GM06990 (cell line): ENCODE measurements at regions not wholly inside any gene's neighbourhood (a gene's known extent, or its start where the extent isn't known, plus 50 kb on each side); places are given as distances from the start of the nearest gene placed in this dataset.

ENCODE experiments used
- DNase-seq: peaks from one replicate; pipeline ENCODE4 v3.0.0-alpha.2; 2011; ENCODE audit not compliant: insufficient read length; ENCODE audit errors: extremely low read depth
- H3K27me3 ChIP-seq: replicated peaks from 2 replicates; pipeline ENCODE4 v1.6.0; 2011; ENCODE audit warnings: low read length; ENCODE audit not compliant: control insufficient read depth, insufficient read depth
- H3K36me3 ChIP-seq: 2 replicates; pipeline ENCODE4 v1.5.1; 2011; ENCODE audit warnings: low read length; ENCODE audit not compliant: control insufficient read depth, insufficient read depth
- H3K4me3 ChIP-seq: replicated peaks from 2 replicates; pipeline ENCODE4 v1.5.1; 2011; ENCODE audit warnings: low read depth, mild to moderate bottlenecking, control low read depth, low read length
- TF ChIP-seq, protein P1 (sequence below): IDR thresholded peaks from 2 replicates; pipeline ENCODE4 v1.5.1; 2011; ENCODE audit warnings: low read length, control low read depth, mild to moderate bottlenecking, inconsistent platforms; ENCODE audit not compliant: insufficient read depth, poor library complexity, severe bottlenecking

DNA sequence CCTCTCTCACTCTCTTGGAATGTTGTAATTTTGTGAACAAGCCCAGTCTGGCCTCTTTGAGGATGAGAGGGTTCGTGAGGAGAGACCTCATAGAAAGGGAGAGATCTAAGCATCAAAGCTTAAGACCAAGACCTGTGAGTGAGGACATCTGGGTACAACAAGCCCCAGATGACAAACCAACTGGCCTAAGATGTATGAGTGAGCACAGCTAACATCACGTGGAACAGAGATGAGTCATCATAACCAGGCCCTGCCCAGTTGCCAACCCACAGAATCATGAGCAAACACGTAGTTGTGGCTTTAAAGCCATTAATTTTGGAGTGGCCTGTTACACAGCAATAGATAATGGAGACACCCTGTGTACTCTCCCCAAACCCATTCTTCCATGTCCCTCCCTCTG lies 439.1 kb upstream of the KIF2A start:
- TF ChIP-seq, protein P1, sequence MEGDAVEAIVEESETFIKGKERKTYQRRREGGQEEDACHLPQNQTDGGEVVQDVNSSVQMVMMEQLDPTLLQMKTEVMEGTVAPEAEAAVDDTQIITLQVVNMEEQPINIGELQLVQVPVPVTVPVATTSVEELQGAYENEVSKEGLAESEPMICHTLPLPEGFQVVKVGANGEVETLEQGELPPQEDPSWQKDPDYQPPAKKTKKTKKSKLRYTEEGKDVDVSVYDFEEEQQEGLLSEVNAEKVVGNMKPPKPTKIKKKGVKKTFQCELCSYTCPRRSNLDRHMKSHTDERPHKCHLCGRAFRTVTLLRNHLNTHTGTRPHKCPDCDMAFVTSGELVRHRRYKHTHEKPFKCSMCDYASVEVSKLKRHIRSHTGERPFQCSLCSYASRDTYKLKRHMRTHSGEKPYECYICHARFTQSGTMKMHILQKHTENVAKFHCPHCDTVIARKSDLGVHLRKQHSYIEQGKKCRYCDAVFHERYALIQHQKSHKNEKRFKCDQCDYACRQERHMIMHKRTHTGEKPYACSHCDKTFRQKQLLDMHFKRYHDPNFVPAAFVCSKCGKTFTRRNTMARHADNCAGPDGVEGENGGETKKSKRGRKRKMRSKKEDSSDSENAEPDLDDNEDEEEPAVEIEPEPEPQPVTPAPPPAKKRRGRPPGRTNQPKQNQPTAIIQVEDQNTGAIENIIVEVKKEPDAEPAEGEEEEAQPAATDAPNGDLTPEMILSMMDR: no peak
- DNase-seq: peak; percentile 15
- Histone ChIP-seq H3K4me3 (no peak overlapping the region), H3K36me3 (no peaks in the 10 kb centered on the region), H3K27me3 (no peaks in the 10 kb centered on the region)

DNA sequence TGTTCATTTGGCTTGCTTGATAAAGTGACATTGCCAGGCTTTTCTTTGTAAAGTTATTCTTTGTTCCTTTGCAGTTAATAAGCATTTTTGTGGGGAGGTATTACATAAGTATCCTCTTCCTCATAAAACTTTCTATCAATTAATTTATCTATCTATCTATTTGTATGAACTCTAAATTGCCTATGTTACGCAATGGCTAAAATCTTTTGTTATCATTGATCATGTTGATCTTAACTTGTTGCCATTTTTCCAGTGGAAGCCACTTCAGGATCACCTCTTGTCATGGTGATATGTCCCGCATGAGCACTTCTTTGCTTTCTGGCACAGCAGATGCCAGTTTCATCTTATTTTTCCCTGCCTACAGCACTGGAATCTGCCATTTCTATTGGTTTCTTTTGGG lies 436.7 kb upstream of the KIF2A start:
- no peak for DNase-seq
- TF ChIP-seq, protein P1: no peak
- no peaks in the 10 kb centered on the region for H3K36me3 ChIP-seq
- H3K4me3 ChIP-seq: no peak overlapping the region
- no peaks in the 10 kb centered on the region for H3K27me3 ChIP-seq

DNA sequence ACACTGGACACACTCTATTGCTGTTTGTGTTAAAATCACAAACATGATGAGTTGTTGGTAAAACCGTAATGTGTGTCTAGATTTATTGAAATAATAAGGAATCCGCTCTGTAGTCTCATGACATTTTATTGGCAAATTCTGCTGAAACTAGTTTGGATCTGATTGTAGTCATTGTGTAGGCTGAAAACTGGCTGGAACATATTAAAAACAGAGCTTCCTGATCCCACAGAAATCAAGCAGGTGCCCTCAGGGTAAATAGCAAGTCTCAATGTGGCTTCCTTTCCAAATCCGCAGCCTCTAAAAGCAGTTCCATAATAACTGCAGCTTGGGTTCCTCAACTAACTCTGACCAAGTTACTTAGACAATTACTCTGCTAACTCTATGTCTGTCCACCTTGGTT lies 427.5 kb upstream of the KIF2A start:
- TF ChIP-seq, protein P1: no peak
- no peak for DNase-seq
- no peak overlapping the region for H3K4me3 ChIP-seq
- no peaks in the 10 kb centered on the region for H3K36me3 ChIP-seq
- H3K27me3 ChIP-seq: no peaks in the 10 kb centered on the region

DNA sequence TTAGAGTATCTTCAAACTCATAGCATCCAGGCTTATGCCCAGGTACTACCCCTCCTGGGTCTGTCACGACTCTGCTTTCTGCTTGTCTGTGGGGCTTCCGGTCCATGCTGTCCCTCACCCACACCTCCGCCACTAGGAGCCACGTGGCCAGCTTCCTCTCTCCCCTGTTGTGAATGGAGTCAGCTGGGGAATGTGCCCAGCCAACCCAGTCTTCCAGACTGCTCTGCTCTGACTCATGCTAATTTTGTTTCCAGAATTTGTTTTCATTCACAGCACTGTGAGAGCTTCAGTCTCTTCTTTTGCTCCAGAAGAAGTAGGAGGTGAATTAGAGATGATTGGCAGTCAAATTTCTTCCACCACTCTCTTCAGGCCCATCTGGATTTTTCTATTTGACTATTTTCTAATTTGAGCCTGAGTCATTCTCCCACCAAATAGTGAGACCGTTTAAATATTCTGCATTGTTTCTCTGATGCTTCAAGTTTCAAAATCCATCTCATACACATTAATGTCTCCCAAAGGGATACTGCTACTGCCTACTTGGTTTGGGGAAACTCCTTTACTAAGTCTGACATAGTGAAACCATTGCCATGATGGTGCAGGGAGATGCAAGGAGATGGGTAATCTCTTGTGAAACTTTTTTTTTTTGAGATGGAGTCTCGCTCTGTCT lies 424.1 kb upstream of the KIF2A start:
- Histone ChIP-seq H3K4me3 (no peak overlapping the region), H3K36me3 (no peaks in the 10 kb centered on the region), H3K27me3 (no peaks in the 10 kb centered on the region)
- TF ChIP-seq, protein P1: no peak
- no peak for DNase-seq

DNA sequence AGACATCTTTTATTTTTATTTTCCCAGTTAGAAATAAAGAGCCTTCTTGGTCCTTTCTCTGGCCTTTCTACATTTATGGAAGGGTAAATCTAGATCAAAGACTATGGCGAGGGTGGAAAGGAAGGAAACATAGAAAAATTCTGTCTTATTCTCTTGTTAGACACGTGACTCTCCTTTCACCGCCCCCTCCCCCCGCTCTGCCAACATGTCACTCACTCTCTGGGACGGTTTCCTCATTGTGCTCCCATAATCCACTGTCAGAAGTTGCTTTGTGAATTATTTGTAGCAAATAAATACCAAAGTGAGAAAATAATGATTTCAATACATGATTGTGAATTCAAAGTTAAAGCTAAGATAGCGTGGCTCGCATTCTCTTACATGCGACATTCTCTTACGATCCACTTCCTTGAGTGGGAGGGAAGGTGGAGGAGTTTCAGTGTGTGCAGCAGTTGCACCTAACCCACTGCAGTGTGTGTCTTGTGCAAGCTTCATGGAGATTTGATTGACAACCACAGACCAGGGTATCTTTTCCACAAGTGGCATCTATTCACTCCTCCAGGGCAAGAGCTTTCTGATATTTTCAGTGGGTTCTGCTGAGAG lies 423.0 kb upstream of the KIF2A start:
- Histone ChIP-seq H3K36me3 (no peaks in the 10 kb centered on the region), H3K4me3 (no peak overlapping the region), H3K27me3 (no peaks in the 10 kb centered on the region)
- no peak for DNase-seq
- TF ChIP-seq, protein P1: no peak
